Skeletal muscle cell (primary cell): ENCODE measurements at regions not wholly inside any gene's neighbourhood (a gene's known extent, or its start where the extent isn't known, plus 50 kb on each side); places are given as distances from the start of the nearest gene placed in this dataset.
"Not testable (repeated sequence)": the region's sequence is repeated elsewhere in the genome, so short reads cannot be mapped to it uniquely, and the experiment has no call there.

Experiments
- DNase-seq: peaks from one replicate; pipeline ENCODE4 v3.0.0-alpha.2; 2010; ENCODE audit warnings: low read depth
- H3K4me3 ChIP-seq: 2 replicates; pipeline ENCODE4 v1.5.1; 2011; ENCODE audit warnings: low read depth, mild to moderate bottlenecking, control low read depth, low read length, moderate library complexity

DNA sequence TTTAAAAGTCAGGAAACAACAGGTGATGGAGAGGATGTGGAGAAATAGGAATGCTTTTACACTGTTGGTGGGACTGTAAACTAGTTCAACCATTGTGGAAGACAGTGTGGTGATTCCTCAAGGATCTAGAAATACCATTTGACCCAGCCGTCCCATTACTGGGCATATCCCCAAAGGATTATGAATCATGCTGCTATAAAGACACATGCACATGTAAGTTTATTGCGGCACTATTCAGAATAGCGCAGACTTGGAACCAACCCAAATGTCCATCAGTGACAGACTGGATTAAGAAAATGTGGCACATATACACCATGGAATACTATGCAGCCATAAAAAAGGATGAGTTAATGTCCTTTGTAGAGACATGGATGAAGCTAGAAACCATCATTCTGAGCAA lies 359.8 kb upstream of the CCDC179 start:
- H3K4me3 ChIP-seq, DNase-seq: not testable (repeated sequence)

DNA sequence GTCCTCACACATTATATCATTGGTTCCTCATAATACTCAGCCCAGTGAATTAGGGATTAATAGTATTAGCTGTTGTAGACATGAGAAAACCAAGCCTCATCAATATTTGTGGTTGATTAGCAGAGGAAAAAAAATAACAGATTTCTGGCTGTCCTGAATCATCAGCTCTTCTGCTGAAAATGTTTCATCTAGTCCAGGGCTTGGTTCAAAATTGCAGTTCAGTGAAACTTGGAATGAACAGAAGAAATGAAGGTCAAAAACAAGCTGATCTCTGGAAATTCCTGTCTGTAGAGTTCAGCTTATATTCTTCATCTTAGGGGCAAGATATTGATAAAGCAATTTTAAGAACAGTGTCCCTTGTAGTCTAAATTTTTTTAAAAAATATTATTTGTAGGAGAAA lies 361.1 kb upstream of the CCDC179 start:
- no peak overlapping the region for H3K4me3 ChIP-seq
- DNase-seq, result no peak

DNA sequence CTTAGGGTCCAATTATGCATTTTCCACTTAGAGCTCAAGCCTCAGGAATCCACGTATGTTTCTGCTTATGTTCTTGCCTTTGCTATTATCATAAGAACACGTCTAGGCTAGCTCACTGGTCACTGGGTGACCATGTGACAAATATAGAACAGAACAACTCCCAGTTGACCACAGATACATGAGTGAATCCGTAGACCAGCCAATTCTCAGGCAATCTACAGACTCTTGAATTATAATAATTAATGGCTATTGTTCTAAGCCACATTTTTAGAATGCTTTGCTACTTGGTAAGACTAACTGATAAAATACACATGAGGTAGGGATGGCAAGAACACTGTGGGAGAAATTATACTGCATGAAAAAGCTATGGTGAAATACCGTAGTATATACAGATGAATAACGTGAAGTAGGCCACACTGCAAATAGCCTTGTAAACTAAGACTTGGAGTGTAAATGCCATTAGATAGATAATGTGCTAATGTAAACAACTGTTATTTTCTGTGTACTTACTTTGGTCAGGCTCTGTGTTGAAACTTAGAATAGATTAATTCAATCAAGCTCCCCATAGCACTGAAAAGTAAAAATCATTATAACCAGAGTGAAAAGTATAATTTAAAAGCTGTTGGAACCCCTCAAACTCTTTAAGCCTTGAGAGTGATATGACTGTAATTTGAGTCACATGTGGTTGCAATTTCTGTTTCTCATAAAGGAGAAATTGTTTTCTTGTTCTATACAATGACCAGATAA lies 366.2 kb upstream of the CCDC179 start:
- H3K4me3 ChIP-seq, result no peak overlapping the region
- peak; percentile 45 for DNase-seq

DNA sequence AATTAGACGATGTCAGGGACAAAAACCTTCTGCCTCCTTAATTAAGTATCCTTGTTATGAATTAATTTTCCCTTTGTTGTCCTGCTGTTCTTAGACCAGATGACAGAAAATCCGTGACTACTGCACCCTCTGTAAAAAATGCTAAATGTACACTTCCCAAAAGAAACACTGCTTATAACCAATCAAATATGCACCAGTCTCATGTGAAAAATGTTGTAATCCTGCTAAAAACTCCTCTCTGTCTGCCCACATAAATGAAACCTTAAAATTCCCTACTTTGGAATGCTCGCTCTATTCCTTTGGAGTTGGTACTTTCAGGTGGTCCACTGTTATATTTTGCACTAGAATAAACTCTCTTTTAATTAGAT lies 366.8 kb upstream of the CCDC179 start:
- H3K4me3 ChIP-seq, result no peak overlapping the region
- no peak for DNase-seq

DNA sequence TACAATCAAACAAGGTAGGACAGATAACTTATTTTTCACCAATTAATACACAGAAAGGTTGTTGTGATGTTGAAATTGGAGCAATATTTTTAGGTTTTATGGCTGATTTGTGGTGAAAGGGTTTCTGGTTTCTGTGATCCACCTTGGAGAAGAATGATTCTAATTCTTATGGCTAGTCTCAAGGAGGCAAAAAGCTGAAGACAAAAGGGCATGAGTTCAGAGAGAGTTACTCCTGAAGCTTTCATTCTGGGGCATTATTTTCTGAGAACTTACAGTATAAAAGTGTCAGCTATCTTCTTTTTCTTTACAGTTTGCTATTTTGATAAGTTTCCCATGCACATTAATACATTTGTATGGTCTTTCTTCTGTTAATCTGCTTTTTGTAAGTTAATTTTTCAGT lies 372.4 kb upstream of the CCDC179 start:
- H3K4me3 ChIP-seq, result no peak overlapping the region
- DNase-seq, result no peak

DNA sequence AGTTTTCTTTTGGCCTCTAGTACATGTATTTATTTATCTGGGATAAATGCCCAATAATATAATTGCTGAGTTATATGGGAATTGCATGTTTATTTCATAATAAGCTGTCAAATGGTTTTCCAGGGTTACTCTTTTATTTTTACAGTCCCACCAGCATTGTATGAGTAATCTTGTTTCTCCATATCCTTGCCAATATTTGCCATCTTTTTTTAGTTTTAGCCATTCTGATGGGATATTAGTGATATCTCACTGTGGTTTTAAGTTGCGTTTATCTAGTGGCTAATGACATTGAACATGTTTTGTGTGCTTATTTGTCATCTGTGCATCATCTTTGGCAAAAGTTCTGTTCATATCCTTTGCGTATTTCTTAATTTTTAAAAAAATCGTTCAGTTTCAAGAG lies 372.8 kb upstream of the CCDC179 start:
- peak; percentile 62 for DNase-seq
- no peak overlapping the region for H3K4me3 ChIP-seq

DNA sequence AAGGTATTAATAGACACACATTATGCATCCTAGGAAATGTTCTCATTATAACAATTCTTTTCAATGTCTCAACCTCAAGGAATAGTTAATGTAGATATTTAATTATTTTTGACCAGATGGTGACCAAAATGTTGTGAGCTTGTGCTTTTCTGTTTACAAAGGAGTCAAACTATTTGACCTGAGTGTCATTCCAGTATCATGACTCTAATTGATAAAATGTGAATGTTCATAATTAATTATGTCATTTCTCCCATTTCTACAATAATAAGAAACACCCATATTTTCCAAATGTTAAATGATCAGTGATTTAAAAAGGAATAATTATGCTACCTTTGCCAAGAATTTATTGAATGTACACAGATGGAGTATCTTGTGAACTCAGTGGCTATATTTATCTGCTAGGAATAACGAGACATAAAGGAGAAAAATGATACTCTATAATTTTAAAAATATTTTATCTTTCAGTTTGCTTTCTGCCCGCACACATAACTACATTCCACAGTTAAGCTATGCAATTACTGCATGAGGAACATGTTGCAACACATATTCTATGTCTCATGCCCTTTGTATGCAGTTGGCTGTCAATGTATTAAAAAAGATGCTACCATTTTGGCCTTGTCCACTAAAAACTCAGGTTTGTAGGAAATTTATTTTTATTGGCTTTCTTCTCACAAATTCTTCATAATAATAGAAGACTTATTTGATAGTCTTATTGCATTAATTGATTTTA lies 376.7 kb upstream of the CCDC179 start:
- peak; percentile 41 for DNase-seq
- H3K4me3 ChIP-seq, result no peak overlapping the region

DNA sequence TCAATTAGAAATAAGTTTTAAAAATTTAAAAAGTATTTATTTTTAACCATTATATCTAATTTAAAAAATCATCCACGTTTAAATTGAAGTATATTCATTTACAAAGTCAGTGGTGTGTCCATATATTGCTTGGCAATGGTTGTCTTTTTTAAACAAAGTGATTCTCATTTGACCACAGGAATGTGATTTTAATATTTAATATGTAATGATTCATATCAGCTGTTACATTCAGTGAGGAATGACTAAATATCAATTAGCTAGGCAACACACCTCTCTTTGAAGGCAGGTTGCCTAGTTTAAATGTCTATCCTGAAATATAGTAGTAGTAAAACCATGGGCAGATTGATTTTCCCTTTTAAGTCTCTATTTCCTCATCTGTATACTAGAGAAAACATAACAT lies 392.2 kb upstream of the CCDC179 start:
- no peak for DNase-seq

DNA sequence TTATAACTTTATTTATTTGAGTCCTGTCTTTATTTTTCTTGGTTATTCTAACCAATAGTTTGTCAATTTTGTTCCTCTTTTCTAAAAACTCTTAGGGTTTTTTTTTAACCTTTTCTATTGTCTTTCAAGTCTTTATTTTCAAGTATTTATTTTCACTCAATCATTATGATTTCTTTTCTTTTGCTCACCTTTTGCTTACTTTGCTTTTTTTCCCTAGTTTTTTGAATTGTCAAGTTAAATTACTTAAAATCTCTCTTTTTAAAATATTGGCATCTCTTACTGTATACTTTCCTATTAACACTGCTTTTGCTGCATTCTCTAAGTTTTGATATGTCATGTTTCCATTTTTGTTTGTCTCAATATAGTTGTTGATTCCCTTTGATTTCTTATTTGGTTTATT lies 396.8 kb upstream of the CCDC179 start:
- no peak overlapping the region for H3K4me3 ChIP-seq
- no peak for DNase-seq

More for the DNA sequence above, 392.2 kb upstream of the CCDC179 start:
- no peak overlapping the region for H3K4me3 ChIP-seq

DNA sequence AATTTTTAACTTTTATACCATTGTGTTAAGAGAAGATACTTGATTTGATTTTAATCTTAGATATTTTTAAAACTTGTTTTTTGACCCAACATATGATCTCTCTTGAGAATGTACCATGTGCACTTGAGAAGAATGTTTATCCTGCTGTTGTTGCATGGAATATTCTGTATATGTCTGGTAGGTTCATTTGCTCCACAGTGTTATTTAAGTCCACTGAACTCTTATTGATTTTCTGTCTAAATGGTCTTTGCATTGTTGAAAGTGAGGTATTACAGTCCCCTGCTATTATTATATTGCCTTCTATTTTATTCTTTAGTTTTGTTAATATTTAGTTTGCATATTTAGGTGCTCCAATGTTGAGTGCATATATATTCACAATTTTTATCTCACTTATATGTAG lies 397.3 kb upstream of the CCDC179 start:
- H3K4me3 ChIP-seq, result no peak overlapping the region
- DNase-seq, result no peak

DNA sequence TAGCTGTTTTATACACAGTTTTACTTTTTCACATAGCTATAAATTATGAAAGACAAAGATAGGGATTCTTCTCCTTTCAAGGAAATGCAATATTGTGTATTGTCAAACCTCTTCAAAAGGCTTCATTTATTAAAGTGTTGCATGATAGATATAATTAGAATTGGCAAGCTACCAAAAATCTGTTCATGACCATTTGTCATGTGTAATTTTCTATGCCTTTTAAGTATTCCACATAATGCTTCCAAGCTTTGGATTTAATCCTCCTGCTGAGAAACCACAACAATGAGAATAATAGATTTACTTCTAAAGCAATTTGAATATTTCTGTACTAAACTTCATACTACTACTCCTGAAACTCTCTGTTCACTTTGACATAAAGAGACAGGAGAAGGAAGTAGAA lies 403.2 kb upstream of the CCDC179 start:
- DNase-seq, result no peak

DNA sequence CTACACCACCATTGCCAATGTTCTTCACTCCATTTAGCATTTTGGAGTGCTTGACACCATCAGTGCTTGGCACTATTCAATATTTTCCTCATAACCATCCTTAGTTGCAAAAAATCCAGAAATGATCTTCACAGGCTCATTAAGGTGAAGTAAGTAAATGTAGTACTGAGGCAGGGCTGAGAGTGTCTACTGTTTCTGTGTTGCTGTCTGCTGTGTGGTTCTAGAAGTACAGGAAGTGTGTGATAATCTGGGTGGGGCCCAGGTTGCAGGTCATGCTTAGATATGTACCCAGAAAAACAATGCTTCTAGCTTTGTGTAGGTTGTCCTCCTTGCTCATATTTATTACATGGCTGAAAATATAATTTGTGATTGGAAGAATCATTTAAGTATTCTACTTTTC lies 411.8 kb upstream of the CCDC179 start:
- no peak overlapping the region for H3K4me3 ChIP-seq
- DNase-seq, result no peak

More for the DNA sequence above, 403.2 kb upstream of the CCDC179 start:
- H3K4me3 ChIP-seq, result no peak overlapping the region

DNA sequence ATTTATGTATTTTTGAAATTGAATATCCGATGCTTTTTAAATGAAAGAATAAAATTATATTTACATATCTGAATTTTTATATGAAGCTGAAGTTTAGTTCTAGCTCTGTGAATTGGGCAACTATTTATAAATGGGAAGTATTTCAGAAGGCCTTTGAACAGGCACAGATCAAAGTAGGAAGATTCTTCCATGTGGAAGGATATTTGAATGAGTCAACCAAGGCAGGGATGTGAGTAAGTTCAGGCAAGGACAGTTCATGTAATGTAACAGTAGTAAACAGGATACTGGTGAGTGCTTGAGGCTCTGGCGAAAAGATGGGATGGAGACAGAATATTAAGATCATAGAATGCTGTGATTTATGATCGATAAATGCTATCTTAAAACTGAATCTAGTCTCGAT lies 417.8 kb upstream of the CCDC179 start:
- H3K4me3 ChIP-seq, result no peak overlapping the region
- no peak for DNase-seq

DNA sequence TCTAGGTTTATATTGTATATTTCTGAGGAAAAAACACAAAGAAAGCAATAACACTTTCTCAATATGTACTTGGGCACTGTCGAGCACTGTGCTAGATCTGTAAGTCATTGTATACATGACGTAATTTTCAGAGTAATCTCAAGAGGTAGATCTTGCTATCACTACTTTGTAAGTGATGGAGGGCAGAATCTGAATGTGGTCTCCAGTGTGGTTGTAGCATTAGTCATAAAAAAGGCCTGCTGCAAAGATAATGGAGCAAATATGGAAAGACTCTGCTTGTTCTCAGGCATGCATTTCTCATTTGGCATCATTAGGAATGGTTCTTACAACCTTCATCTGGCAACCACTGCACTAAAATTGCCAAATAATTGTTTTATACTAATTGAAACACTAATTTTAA lies 419.8 kb upstream of the CCDC179 start:
- no peak overlapping the region for H3K4me3 ChIP-seq
- no peak for DNase-seq

DNA sequence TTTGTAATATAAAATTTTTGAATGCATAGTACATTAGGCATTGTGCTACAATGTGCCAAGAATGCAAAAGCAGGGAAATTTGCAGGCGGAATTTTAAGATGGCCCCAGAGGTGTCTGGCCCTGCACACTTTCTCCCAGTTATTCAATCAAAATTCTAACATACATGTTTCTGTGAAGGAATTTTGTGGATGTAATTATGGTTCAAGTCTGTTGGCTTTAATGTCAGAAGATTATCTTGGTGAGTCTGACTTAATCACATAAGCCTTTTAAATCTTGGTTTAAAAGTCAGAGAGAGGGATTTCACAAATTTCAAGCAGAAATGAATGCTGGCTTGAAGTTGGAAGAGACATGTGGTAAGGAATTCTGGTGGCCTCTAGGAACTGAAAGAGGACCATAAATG lies 423.4 kb upstream of the CCDC179 start:
- H3K4me3 ChIP-seq, result no peak overlapping the region
- DNase-seq, result no peak

DNA sequence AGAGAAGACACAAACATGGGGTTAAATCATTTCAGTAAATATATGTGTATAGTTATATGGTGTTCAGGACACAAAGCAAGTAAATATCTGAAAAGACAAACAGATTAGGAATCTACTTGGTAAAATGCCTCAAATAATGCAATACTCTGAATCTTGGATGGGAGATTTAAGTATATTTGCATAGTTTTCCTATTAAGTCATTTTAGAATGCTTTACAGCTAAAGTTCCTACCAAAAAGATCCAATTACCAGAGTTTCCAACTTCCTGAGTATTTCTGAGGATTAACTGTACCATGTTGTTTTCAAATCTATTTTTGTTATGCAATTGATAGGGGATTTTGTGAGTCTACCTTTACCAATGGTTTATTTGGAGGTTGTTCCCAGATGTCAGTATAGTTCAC lies 424.4 kb upstream of the CCDC179 start:
- no peak for DNase-seq
- H3K4me3 ChIP-seq, result no peak overlapping the region

DNA sequence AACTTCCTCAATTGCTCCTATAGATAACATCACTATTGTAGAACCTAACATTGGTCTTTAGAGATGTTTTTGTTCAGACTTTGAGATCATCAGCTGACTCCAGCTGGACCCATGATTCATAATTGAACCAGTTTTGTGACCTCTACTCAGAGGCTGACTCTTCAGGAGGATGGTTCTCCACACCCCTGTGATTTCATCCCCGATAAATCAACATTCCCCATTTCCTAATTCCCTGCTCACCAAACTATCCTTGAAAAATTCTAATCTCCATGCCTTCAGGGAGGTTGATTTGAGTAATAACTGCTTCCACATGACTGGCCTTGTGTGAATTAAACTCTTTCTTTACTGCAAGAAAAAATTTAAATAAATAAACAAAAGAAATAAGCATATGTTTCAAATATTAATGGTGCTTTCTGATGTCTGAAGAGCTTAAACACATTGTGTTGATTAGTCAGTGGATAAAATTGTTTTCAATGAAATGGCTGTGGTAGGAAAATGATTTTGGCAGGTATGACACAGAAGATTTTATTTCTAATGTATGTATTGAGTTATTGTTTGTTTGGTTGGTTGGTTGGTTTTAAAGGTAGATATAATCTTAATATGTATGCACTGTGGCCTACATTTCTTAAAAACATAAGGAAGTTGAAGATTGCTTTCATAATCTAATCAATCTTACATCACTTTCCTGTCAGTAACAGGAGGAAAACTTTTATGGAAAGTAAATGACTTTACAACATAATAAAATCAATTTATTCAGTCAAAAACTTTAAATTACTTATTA lies 427.9 kb upstream of the CCDC179 start:
- DNase-seq, result peak; percentile 88
- H3K4me3 ChIP-seq, result no peak overlapping the region

DNA sequence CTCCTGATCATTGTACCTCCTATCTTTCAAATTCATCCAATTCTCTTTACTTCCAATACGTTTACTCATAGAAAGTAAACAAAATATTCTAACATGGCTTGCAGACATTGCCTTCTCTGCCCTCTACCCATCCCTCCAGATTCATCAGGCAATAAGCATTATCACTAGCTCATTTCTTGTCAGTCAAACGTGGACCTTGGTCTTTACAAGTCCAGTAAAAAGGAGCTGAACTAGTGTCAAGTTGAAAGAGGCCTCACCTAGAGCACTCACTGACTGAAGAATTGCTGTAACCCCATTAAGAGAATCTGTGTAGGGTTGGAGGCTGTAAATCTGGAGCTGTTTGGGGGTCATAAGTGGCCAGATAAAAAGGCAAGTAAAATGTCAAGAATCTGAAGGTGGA lies 435.0 kb upstream of the CCDC179 start:
- no peak for DNase-seq

DNA sequence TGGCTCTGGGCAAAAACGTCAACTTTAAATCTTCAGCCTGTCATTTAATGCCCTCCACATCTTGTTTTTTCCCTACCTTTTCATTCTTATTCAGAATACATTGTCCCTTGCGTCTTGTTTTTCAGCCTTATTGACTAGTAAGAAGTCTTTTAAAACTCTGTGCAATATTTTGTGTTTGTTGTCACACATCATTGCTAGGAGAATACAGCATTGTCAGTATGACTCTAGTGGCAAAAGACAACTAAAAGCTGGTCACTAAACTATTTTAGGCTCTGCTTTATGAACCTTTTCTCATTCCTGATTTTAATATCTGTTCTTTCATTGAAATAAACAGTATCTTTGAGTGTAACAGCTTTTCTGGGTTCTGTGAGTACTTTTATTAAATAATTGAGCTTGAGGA lies 447.8 kb upstream of the CCDC179 start:
- no peak for DNase-seq
- H3K4me3 ChIP-seq, result no peak overlapping the region

More for the DNA sequence above, 435.0 kb upstream of the CCDC179 start:
- no peak overlapping the region for H3K4me3 ChIP-seq

DNA sequence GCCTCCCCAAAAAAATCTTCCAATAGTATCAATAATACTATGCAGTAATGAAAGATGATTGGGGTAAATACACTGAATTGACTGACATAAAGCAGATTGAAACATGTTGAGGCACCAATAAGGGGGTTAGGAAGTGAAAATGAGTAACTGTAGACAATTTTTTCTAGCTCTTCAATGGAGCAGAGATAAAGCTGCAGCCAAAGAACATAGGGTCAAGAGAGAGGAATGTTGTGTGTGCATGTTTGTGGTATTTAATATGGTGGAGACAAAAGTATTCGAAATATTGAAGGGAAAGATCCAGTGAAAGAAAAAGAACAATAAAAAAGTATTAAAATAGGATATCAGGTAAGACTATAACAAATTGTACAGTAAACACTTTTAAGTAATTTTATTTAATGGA lies 450.0 kb upstream of the CCDC179 start:
- no peak overlapping the region for H3K4me3 ChIP-seq
- peak; percentile 23 for DNase-seq
